ENCODE measurements at regions not wholly inside any gene's neighbourhood (a gene's known extent, or its start where the extent isn't known, plus 50 kb on each side); places are given as distances from the start of the nearest gene placed in this dataset.

- TF ChIP-seq CTCF (IDR thresholded peaks at IDR 0.05; ENCODE audit: low read depth, low read length, poor library complexity, severe bottlenecking) (no peak), EZH2phosphoT487 (IDR thresholded peaks at IDR 0.05; ENCODE audit: borderline replicate concordance, low read length) (no peak)
These were observed 320.6 kb downstream of the QKI start for GRCh38 chr6:163735076-163735475.
